Cardiac muscle cell (in vitro differentiated cells and primary cell): ENCODE measurements at regions not wholly inside any gene's neighbourhood (a gene's known extent, or its start where the extent isn't known, plus 50 kb on each side); places are given as distances from the start of the nearest gene placed in this dataset.
A peak's percentile ranks its signal among the peaks of the same experiment; 100 is the strongest.

Source experiments
- DNase-seq, 2 donors: peaks; one replicate each; pipeline versions ENCODE4 v3.0.0 to v3.0.0-alpha.2; 2010 to 2017; ENCODE audit warnings: low read depth in 1 of 2, low spot score in 1 of 2
- H3K27ac ChIP-seq: fragments of 200-600 bp; sonication (generic); 2 replicates; pipeline ENCODE4 v1.5.1; 2016
- H3K27me3 ChIP-seq: fragments of 200-600 bp; sonication (generic); 2 replicates; pipeline ENCODE4 v1.6.0; 2016; ENCODE audit warnings: control low read depth
- H3K36me3 ChIP-seq: fragments of 200-600 bp; sonication (generic); 2 replicates; pipeline ENCODE4 v1.5.1; 2016; ENCODE audit warnings: control low read depth
- H3K4me1 ChIP-seq: fragments of 200-600 bp; sonication (generic); 2 replicates; pipeline ENCODE4 v1.8.1; 2017; ENCODE audit warnings: low read depth, mild to moderate bottlenecking, mixed run types
- H3K4me3 ChIP-seq: fragments of 200-600 bp; sonication (generic); 2 replicates; pipeline ENCODE4 v1.5.1; 2016; ENCODE audit warnings: mild to moderate bottlenecking
- H3K9me3 ChIP-seq: fragments of 200-600 bp; sonication (generic); 2 replicates; pipeline ENCODE4 v1.5.1; 2017; ENCODE audit warnings: low read depth, mild to moderate bottlenecking, control low read depth
- TF ChIP-seq, protein P1 (sequence below): IDR thresholded peaks from 2 replicates; pipeline ENCODE4 v1.5.1; 2012; ENCODE audit warnings: low read depth, mild to moderate bottlenecking, low read length

DNA sequence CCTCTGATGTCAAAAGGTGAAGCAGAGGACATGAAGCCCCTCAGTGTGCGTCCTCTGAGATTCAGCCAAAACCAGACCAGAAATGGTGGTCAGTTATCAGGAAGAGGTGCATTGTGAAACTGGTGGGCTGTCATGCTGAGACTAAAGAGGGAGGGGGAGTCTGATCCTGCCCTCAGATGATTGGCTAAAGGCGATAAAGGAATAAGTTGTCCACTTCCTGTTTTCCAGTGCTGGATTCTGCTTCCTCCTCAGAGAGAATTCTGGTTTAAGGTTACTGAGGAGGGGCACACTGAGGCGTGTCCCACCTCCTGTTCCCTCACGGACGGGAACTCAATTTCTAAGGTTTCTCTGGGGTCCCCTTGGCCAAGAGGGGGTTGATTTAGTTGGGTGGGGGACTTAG lies 97.0 kb upstream of the UBE3A start:
- Histone ChIP-seq H3K27ac (no peak overlapping the region), H3K4me1 (peaks cover 19% of the 10 kb centered on the region), H3K36me3 (no peaks in the 10 kb centered on the region), H3K27me3 (no peaks in the 10 kb centered on the region), H3K9me3 (no peaks in the 10 kb centered on the region), H3K4me3 (no peak overlapping the region)
- TF ChIP-seq, protein P1, sequence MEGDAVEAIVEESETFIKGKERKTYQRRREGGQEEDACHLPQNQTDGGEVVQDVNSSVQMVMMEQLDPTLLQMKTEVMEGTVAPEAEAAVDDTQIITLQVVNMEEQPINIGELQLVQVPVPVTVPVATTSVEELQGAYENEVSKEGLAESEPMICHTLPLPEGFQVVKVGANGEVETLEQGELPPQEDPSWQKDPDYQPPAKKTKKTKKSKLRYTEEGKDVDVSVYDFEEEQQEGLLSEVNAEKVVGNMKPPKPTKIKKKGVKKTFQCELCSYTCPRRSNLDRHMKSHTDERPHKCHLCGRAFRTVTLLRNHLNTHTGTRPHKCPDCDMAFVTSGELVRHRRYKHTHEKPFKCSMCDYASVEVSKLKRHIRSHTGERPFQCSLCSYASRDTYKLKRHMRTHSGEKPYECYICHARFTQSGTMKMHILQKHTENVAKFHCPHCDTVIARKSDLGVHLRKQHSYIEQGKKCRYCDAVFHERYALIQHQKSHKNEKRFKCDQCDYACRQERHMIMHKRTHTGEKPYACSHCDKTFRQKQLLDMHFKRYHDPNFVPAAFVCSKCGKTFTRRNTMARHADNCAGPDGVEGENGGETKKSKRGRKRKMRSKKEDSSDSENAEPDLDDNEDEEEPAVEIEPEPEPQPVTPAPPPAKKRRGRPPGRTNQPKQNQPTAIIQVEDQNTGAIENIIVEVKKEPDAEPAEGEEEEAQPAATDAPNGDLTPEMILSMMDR, result no peak
- DNase-seq, result no peak

DNA sequence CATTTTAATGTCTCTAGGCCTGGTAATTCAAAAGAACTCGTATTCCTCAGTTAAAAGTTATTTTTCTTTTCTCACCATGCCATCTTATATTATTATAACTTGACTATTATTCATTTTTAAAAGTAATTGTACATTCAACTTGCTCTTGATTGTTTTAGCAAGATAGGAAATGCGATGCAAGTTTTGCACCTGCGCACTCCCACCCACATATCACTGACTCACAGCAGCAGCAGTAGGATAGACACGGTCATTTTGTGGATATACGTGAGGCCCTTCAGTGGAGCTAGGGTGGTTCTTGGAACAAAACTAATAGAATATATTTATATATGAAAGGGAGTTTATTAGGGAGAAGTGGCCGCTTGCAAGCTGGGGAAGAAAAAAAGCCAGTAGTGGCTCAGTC lies 95.5 kb upstream of the UBE3A start:
- no peak overlapping the region for H3K4me3 ChIP-seq
- no peak overlapping the region for H3K27ac ChIP-seq
- H3K4me1 ChIP-seq, result peaks cover 19% of the 10 kb centered on the region
- TF ChIP-seq, protein P1, result no peak
- H3K27me3 ChIP-seq, result no peaks in the 10 kb centered on the region
- no peaks in the 10 kb centered on the region for H3K9me3 ChIP-seq
- DNase-seq, result no peak
- H3K36me3 ChIP-seq, result no peaks in the 10 kb centered on the region

DNA sequence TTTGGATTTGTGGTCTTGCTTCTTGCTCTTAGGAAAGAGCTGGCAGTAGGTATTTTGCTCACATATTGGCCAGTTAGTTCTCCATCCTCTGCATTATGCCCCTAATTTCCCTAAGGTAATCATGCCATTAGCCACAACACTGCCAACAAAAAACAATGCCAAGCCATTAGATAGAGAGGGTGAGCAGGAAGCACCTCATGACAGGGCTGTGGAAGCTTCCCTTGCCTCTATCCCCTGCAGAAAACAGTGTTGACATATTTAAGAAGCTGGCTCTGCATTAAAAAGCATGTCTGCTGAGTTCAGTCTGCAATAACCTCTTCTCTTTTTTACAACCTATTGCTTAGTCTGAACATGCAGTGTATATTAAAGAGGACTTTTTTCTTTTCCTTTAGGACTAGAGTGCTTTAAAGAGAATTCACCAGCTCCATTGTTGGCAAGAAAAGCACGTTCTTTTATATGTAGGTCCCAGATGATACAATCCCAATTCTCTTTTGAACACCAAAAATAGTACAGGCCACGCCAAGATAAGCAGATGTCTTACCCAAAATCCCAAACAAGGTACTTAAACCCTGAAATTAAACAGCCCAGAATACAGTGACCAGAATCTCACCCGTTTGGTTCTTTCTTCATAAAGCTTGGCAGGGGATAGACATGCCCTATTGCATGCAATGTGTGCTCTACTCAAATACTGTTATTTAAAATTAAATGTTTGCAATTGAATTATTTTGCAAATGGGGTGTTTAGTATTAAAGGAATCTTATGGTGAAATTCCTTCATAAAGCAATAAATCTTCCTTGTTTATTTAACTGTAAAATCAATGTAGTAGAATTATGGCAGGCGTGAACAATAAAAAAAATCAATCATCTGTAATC lies 93.7 kb upstream of the UBE3A start:
- Histone ChIP-seq H3K27me3 (no peaks in the 10 kb centered on the region), H3K9me3 (no peaks in the 10 kb centered on the region), H3K4me3 (no peak overlapping the region), H3K36me3 (no peaks in the 10 kb centered on the region), H3K4me1 (peaks cover 19% of the 10 kb centered on the region), H3K27ac (no peak overlapping the region)
- TF ChIP-seq, protein P1, result no peak
- peak in 1 of 2 donors; percentile 30 for DNase-seq

DNA sequence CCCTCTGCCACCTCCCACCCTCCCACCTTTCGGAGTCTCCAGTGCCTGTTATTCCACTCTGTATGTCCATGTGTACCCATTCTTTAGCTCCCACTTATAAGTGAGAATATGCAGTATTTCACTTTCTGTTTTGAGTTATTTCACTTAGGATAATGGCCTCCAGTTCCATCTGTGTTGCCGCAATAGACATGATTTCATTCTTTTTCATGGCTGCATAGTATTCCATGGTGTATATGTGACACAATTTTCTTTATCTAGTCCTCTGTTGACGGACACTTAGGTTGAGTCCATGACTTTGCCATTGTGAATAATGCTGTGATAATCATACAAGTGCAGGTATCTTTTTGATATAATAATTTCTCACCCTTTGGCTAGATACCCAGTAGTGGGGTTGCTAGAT lies 91.0 kb upstream of the UBE3A start:
- Histone ChIP-seq H3K36me3 (no peaks in the 10 kb centered on the region), H3K4me1 (peaks cover 19% of the 10 kb centered on the region)
- TF ChIP-seq, protein P1, result no peak

DNA sequence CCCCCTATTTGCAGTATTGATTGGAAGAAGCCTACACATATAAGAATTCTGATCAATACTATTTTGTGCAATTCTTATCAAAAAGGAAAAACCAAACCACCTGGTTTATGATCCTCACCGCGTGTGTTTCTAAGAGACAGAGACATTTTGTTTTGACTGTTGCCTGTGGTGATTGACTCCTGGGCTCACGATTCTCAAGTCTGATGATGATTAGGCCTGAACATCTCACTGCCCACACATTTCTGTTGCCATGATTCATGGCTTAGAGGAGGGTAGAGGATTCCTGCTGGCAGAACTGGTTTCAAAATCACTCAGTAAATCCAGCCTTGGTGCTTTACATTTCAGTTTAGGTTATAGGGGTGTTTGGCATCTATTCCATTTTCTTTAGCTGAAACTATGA lies 88.3 kb upstream of the UBE3A start:
- no peak for DNase-seq
- Histone ChIP-seq H3K27ac (no peak overlapping the region), H3K9me3 (no peaks in the 10 kb centered on the region), H3K4me1 (peaks cover 7% of the 10 kb centered on the region), H3K36me3 (no peaks in the 10 kb centered on the region), H3K27me3 (no peaks in the 10 kb centered on the region), H3K4me3 (no peak overlapping the region)
- TF ChIP-seq, protein P1, result no peak

More for the DNA sequence above, 91.0 kb upstream of the UBE3A start:
- H3K9me3 ChIP-seq, result no peaks in the 10 kb centered on the region
- H3K27ac ChIP-seq, result no peak overlapping the region
- H3K4me3 ChIP-seq, result no peak overlapping the region
- no peak for DNase-seq
- no peaks in the 10 kb centered on the region for H3K27me3 ChIP-seq
